B cell (primary cell): ENCODE measurements at regions not wholly inside any gene's neighbourhood (a gene's known extent, or its start where the extent isn't known, plus 50 kb on each side); places are given as distances from the start of the nearest gene placed in this dataset.

Source experiments
- EZH2 ChIP-seq: IDR thresholded peaks from 2 replicates; pipeline ENCODE4 v1.6.1; 2012; ENCODE audit warnings: borderline replicate concordance, low read depth, mild to moderate bottlenecking, moderate library complexity, low read length; ENCODE audit not compliant: insufficient read depth, poor library complexity, severe bottlenecking
- TF ChIP-seq, protein P1 (sequence below): fragments of 200-600 bp; IDR thresholded peaks from one replicate; pipeline ENCODE4 v1.8.0; 2022; ENCODE audit warnings: antibody characterized with exemption, mild to moderate bottlenecking

DNA sequence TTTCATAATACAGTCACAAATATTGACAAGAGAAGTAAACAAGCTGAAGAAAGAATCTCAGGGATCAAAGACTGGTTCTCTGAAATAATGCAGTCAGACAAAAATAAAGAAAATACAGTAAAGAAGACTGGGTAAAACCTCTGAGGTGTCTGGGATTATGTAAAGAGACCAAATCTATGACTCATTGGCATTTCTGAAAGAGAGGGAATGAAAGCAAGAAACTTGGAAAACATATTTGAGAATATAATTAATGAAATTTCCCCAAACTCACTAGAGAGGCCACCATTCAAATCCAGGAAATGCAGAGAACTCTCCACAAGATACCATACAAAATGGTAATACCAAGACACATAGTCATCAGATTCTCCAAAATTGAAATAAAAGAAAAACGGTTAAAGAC, 53.0 kb upstream of the GPC6 start:
- TF ChIP-seq, protein P1, sequence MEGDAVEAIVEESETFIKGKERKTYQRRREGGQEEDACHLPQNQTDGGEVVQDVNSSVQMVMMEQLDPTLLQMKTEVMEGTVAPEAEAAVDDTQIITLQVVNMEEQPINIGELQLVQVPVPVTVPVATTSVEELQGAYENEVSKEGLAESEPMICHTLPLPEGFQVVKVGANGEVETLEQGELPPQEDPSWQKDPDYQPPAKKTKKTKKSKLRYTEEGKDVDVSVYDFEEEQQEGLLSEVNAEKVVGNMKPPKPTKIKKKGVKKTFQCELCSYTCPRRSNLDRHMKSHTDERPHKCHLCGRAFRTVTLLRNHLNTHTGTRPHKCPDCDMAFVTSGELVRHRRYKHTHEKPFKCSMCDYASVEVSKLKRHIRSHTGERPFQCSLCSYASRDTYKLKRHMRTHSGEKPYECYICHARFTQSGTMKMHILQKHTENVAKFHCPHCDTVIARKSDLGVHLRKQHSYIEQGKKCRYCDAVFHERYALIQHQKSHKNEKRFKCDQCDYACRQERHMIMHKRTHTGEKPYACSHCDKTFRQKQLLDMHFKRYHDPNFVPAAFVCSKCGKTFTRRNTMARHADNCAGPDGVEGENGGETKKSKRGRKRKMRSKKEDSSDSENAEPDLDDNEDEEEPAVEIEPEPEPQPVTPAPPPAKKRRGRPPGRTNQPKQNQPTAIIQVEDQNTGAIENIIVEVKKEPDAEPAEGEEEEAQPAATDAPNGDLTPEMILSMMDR, result no peak
- TF ChIP-seq EZH2, result no peak
